ENCODE measurements at regions not wholly inside any gene's neighbourhood (a gene's known extent, or its start where the extent isn't known, plus 50 kb on each side); places are given as distances from the start of the nearest gene placed in this dataset.

DNA sequence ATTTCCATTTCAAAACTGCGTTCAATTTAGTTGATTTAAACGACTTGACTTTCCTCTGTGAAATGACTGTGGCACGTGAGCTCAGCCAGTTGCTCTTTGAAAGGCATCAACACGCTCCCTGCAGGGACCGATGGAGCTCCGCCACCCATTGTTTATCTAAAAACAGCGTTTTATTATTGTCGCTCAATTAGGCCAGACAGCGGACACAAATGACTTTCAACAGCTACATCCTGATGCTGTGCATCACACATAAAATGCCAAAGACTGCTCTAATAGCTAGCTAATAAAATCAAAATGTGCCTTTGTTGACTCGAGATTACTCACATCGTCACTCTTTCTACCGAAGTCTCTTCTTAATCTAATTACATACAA, 332.5 kb downstream of the CD83 start:
- no peak overlapping the region for H3K4me3 ChIP-seq (ENCODE audit: low read depth, low read length)
- TF ChIP-seq CTCF (IDR thresholded peaks at IDR 0.05; ENCODE audit: low read depth, low read length), result no peak
- DNase-seq (ENCODE audit: low read depth, low spot score), result no peak
- in situ Hi-C loops (cut with HindIII; ENCODE audit: low sequenced_read_pairs), result no loop called here

DNA sequence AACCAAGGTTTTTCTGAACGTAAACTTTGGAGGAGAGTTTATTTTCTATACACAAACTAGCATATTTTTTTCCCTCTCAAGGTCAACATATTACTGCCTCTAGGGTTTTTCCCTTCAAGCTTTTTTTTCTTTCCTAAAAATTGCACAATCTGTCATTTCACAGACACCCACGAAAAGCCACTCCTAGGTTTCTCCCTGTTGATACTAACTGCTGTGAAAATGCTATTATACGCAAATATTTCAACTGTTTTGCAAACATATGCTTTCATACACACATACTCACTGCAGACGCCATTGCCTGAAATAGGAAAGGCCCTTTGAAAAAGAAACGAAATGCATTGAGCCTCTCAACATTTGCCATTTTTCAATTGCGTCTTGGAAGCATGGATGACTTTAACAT, 333.0 kb downstream of the CD83 start:
- no peak overlapping the region for H3K4me3 ChIP-seq (ENCODE audit: low read depth, low read length)
- no peak for DNase-seq (ENCODE audit: low read depth, low spot score)
- TF ChIP-seq CTCF (IDR thresholded peaks at IDR 0.05; ENCODE audit: low read depth, low read length), result no peak
- in situ Hi-C loops (cut with HindIII; ENCODE audit: low sequenced_read_pairs), result no loop called here

- TF ChIP-seq CTCF (IDR thresholded peaks at IDR 0.05; ENCODE audit: low read depth, low read length), result no peak
- in situ Hi-C loops (cut with HindIII; ENCODE audit: low sequenced_read_pairs), result no loop called here
- H3K4me3 ChIP-seq (ENCODE audit: low read depth, low read length), result no peak overlapping the region
- no peak for DNase-seq (ENCODE audit: low read depth, low spot score)
These were observed 334.2 kb downstream of the CD83 start for GRCh38 chr6:14451594-14452374.

- TF ChIP-seq CTCF (IDR thresholded peaks at IDR 0.05; ENCODE audit: low read depth, low read length), result no peak
- in situ Hi-C loops (cut with HindIII; ENCODE audit: low sequenced_read_pairs), result no loop called here
- H3K4me3 ChIP-seq (ENCODE audit: low read depth, low read length), result no peak overlapping the region
- no peak for DNase-seq (ENCODE audit: low read depth, low spot score)
These were observed 335.3 kb downstream of the CD83 start for GRCh38 chr6:14452567-14453527.

DNA sequence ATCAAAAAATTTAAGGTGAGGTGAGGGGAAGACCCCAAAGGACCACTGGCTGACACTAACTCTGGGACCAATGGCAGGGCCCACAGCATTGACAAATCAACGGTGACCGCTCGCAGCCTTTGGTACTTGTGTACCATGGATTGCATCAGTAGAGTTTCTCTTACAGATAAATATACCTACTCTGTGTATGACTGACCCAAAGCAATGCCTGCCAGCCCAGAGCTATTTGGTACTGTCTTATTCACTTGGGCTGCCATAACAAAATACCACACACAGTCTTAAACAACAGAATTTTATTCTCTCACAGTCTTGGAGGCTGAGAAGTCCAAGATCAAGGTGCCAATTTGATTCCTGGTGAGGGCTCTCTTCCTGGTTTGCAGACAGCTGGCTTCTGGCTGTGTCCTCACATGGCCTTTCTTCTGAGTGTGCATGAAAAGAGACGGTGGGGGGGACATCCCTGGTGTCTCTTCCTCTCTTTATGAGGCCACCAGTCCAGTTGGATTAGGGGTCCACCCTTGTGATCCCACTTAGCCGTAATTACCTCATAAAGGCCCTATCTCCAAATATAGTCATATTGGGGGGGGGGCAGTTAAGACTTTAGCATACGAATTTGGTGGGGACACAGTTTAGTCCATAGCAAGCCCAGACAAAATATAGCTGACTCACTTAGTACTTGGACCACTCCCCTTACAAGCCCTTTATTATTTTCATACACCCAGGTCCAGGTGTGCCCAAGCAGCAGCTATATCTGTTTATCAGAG, 336.3 kb downstream of the CD83 start:
- in situ Hi-C loops (cut with HindIII; ENCODE audit: low sequenced_read_pairs), result no loop called here
- no peak for TF ChIP-seq CTCF (IDR thresholded peaks at IDR 0.05; ENCODE audit: low read depth, low read length)
- DNase-seq (ENCODE audit: low read depth, low spot score), result no peak
- no peak overlapping the region for H3K4me3 ChIP-seq (ENCODE audit: low read depth, low read length)

DNA sequence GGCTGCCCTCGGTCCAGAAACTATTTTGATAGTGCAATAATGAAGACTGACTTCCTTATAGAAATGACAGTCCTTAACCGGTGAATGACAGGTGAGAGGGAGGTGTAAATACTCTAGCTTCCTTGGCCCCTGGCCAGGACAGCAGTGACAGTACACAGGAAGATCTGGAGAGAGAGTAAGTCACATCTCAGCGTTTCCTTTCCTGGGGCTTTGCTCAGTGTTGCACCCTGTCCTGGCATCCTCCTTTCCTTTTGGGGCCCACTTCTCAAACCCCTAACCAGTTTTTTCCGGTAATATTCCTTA, 336.9 kb downstream of the CD83 start:
- no peak for TF ChIP-seq CTCF (IDR thresholded peaks at IDR 0.05; ENCODE audit: low read depth, low read length)
- no peak overlapping the region for H3K4me3 ChIP-seq (ENCODE audit: low read depth, low read length)
- DNase-seq (ENCODE audit: low read depth, low spot score), result no peak
- in situ Hi-C loops (cut with HindIII; ENCODE audit: low sequenced_read_pairs), result no loop called here

Measured in astrocyte of the spinal cord (primary cell).